GM21360 (cell line): ENCODE measurements at regions not wholly inside any gene's neighbourhood (a gene's known extent, or its start where the extent isn't known, plus 50 kb on each side); places are given as distances from the start of the nearest gene placed in this dataset.

Experiments used
- ATAC-seq: cut with Tn5 transposase; IDR thresholded peaks from one replicate; pipeline ENCODE4 v1.9.1; 2021; ENCODE audit warnings: mild to moderate bottlenecking, moderate library complexity; ENCODE audit not compliant: unreplicated experiment

- no peak for ATAC-seq
Observed at GRCh38 chr18:22034276-22034675, 135.1 kb upstream of the GATA6 start.

GRCh38 chr18:22040533-22040932 is 128.9 kb upstream of the GATA6 start:
- no peak for ATAC-seq

GRCh38 chr18:22043837-22044236 is 125.6 kb upstream of the GATA6 start:
- ATAC-seq, result no peak

GRCh38 chr18:22044474-22045220 is 124.7 kb upstream of the GATA6 start:
- no peak for ATAC-seq

- ATAC-seq, result no peak
Observed at GRCh38 chr18:22045221-22045918, 124.0 kb upstream of the GATA6 start.

- ATAC-seq, result no peak
Observed at GRCh38 chr18:22046473-22046872, 122.9 kb upstream of the GATA6 start.

GRCh38 chr18:22047485-22047884 is 121.9 kb upstream of the GATA6 start:
- no peak for ATAC-seq

- no peak for ATAC-seq
Observed at GRCh38 chr18:22048221-22048620, 121.2 kb upstream of the GATA6 start.

GRCh38 chr18:22048932-22049615 is 120.3 kb upstream of the GATA6 start:
- no peak for ATAC-seq

GRCh38 chr18:22052405-22053105 is 116.8 kb upstream of the GATA6 start:
- no peak for ATAC-seq

- no peak for ATAC-seq
Observed at GRCh38 chr18:22055466-22056238, 113.7 kb upstream of the GATA6 start.

GRCh38 chr18:22056950-22057349 is 112.4 kb upstream of the GATA6 start:
- no peak for ATAC-seq

GRCh38 chr18:22057908-22058527 is 111.4 kb upstream of the GATA6 start:
- ATAC-seq, result no peak

- ATAC-seq, result no peak
Observed at GRCh38 chr18:22060361-22060760, 109.0 kb upstream of the GATA6 start.

- ATAC-seq, result no peak
Observed at GRCh38 chr18:22063102-22063501, 106.3 kb upstream of the GATA6 start.

- ATAC-seq, result no peak
Observed at GRCh38 chr18:22063672-22064071, 105.7 kb upstream of the GATA6 start.

- no peak for ATAC-seq
Observed at GRCh38 chr18:22064581-22064980, 104.8 kb upstream of the GATA6 start.

- ATAC-seq, result no peak
Observed at GRCh38 chr18:22065311-22065710, 104.1 kb upstream of the GATA6 start.

- no peak for ATAC-seq
Observed at GRCh38 chr18:22066083-22066485, 103.3 kb upstream of the GATA6 start.

GRCh38 chr18:22067109-22067508 is 102.3 kb upstream of the GATA6 start:
- ATAC-seq, result no peak
